ENCODE measurements at regions not wholly inside any gene's neighbourhood (a gene's known extent, or its start where the extent isn't known, plus 50 kb on each side); places are given as distances from the start of the nearest gene placed in this dataset.

DNA sequence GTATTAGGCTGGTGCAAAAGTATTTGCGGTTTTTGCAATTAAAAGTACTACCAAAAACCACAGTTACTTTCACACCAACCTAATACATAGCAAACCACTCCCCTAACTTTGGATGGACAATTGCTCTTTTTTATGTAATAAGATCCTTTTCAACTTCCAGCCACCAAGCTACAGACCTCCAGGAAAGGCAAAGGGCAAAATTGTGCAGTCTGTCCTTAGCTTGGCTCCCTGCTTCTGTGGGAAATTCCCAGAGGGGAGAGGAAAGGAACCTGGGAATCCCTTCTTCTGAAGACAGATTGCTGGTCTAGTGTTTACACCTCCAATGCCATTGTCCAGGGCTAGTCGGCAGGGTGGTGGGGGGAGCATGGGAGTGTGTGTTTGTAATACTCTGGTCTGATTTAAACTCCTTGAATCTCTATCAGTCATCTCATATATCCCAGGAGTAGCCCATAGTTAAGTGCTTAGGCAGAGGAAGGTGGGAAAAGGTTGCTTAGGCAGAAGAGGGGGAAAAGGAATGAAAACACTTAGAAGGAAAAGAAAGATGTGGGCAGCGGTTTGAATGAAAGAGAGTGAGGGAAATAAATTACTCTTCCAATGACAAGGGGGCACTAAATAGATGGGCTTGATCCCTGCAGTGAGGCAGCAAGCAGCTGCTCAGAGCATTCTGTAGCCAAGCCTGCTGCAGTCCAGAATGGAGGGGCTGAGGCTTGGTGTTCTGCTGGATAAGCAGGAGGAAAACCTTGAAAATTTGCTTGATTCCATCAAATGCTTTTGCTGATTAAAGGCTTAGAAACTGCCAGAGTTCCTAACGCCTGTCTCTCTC, 86.9 kb upstream of the MAP1B start:
- TF ChIP-seq CTCF (IDR thresholded peaks at IDR 0.05): no peak
- TF ChIP-seq POLR2A (IDR thresholded peaks at IDR 0.05): no peak

Data from testis (tissue), 2 donors.